ENCODE measurements at regions not wholly inside any gene's neighbourhood (a gene's known extent, or its start where the extent isn't known, plus 50 kb on each side); places are given as distances from the start of the nearest gene placed in this dataset.

- Histone ChIP-seq H2AFZ (ENCODE audit: low read length) (no peak overlapping the region), H3K36me3 (ENCODE audit: low read depth, low read length) (no peaks in the 10 kb centered on the region), H3K9ac (ENCODE audit: low read length) (no peak overlapping the region), H3K27ac (ENCODE audit: low read length) (no peak overlapping the region), H3F3A (ENCODE audit: low read length, unreplicated experiment) (no peaks in the 10 kb centered on the region), H3K9me3 (ENCODE audit: low read length) (peaks cover 9% of the 10 kb centered on the region; the same call in 1 of the 2 replicates), H3K4me1 (ENCODE audit: insufficient read depth, low read length) (no peaks in the 10 kb centered on the region), H3K79me2 (ENCODE audit: low read length) (no peaks in the 10 kb centered on the region), H3K9me2 (replicated peaks; ENCODE audit: low read length) (no peaks in the 10 kb centered on the region), H3K27me3 (ENCODE audit: low read length) (no peaks in the 10 kb centered on the region), H3K4me2 (ENCODE audit: low read length) (no peak overlapping the region), H4K20me1 (ENCODE audit: low read length) (no peaks in the 10 kb centered on the region), H3K4me3 (ENCODE audit: low read length) (no peak overlapping the region)
- intact Hi-C loops (cut with micrococcal nuclease): no loop called here
- ChIA-PET CTCF (no interaction called here), POLR2A (ENCODE audit: unreplicated experiment) (no interaction called here)
- TF ChIP-seq EZH2phosphoT487 (IDR thresholded peaks at IDR 0.05; ENCODE audit: borderline replicate concordance, low read length): no peak
- TF ChIP-seq CTCF (conservative IDR thresholded peaks at IDR 0.05; ENCODE audit: low read depth, low read length): no peak
- no peak for TF ChIP-seq EZH2 (IDR thresholded peaks at IDR 0.05; ENCODE audit: low read length, unreplicated experiment)
- DNase-seq (no peak), ATAC-seq (no peak)
- no TSS peak for BruUV-seq (replicated peaks)
These were observed 178.3 kb upstream of the IRX2 start for GRCh38 chr5:2929779-2930178.

GRCh38 chr5:2921651-2922050 is 170.2 kb upstream of the IRX2 start:
- Histone ChIP-seq H3F3A (ENCODE audit: low read length, unreplicated experiment) (no peaks in the 10 kb centered on the region), H3K27ac (ENCODE audit: low read length) (no peak overlapping the region), H3K27me3 (ENCODE audit: low read length) (no peaks in the 10 kb centered on the region), H3K4me3 (ENCODE audit: low read length) (no peak overlapping the region), H3K9me2 (replicated peaks; ENCODE audit: low read length) (no peaks in the 10 kb centered on the region), H3K4me1 (ENCODE audit: insufficient read depth, low read length) (no peaks in the 10 kb centered on the region), H2AFZ (ENCODE audit: low read length) (no peak overlapping the region), H3K9ac (ENCODE audit: low read length) (no peak overlapping the region), H3K4me2 (ENCODE audit: low read length) (no peak overlapping the region), H3K79me2 (ENCODE audit: low read length) (no peaks in the 10 kb centered on the region), H4K20me1 (ENCODE audit: low read length) (no peaks in the 10 kb centered on the region), H3K36me3 (ENCODE audit: low read depth, low read length) (no peaks in the 10 kb centered on the region), H3K9me3 (ENCODE audit: low read length) (0 out of 2 replicates have a peak, but pooled peaks cover 4% of the 10 kb centered on the region)
- CTCF ChIA-PET: no interaction called here
- DNase-seq (no peak), ATAC-seq (no peak)
- POLR2A ChIA-PET (ENCODE audit: unreplicated experiment): no interaction called here
- BruUV-seq (replicated peaks): no TSS peak
- no peak for TF ChIP-seq EZH2 (IDR thresholded peaks at IDR 0.05; ENCODE audit: low read length, unreplicated experiment)
- TF ChIP-seq EZH2phosphoT487 (IDR thresholded peaks at IDR 0.05; ENCODE audit: borderline replicate concordance, low read length): no peak
- TF ChIP-seq CTCF (conservative IDR thresholded peaks at IDR 0.05; ENCODE audit: low read depth, low read length): no peak
- intact Hi-C loops (cut with micrococcal nuclease): no loop called here

- H3K4me3 ChIP-seq (ENCODE audit: low read length): no peak overlapping the region
- 0 out of 2 replicates have a peak, but pooled peaks cover 4% of the 10 kb centered on the region for H3K9me3 ChIP-seq (ENCODE audit: low read length)
- DNase-seq: no peak
- H3K9me2 ChIP-seq (replicated peaks; ENCODE audit: low read length): no peaks in the 10 kb centered on the region
- no peak overlapping the region for H2AFZ ChIP-seq (ENCODE audit: low read length)
- no peaks in the 10 kb centered on the region for H3F3A ChIP-seq (ENCODE audit: low read length, unreplicated experiment)
- ATAC-seq: no peak
- H3K27me3 ChIP-seq (ENCODE audit: low read length): no peaks in the 10 kb centered on the region
- CTCF ChIA-PET: no interaction called here
- intact Hi-C loops (cut with micrococcal nuclease): no loop called here
- no peak for TF ChIP-seq EZH2phosphoT487 (IDR thresholded peaks at IDR 0.05; ENCODE audit: borderline replicate concordance, low read length)
- no peak for TF ChIP-seq CTCF (conservative IDR thresholded peaks at IDR 0.05; ENCODE audit: low read depth, low read length)
- TF ChIP-seq EZH2 (IDR thresholded peaks at IDR 0.05; ENCODE audit: low read length, unreplicated experiment): no peak
- BruUV-seq (replicated peaks): no TSS peak
- no peak overlapping the region for H3K4me2 ChIP-seq (ENCODE audit: low read length)
- H4K20me1 ChIP-seq (ENCODE audit: low read length): no peaks in the 10 kb centered on the region
- no peak overlapping the region for H3K27ac ChIP-seq (ENCODE audit: low read length)
- POLR2A ChIA-PET (ENCODE audit: unreplicated experiment): no interaction called here
- no peaks in the 10 kb centered on the region for H3K4me1 ChIP-seq (ENCODE audit: insufficient read depth, low read length)
- H3K36me3 ChIP-seq (ENCODE audit: low read depth, low read length): no peaks in the 10 kb centered on the region
- no peaks in the 10 kb centered on the region for H3K79me2 ChIP-seq (ENCODE audit: low read length)
- no peak overlapping the region for H3K9ac ChIP-seq (ENCODE audit: low read length)
These were observed 169.7 kb upstream of the IRX2 start for GRCh38 chr5:2921176-2921575.
